ENCODE measurements at regions not wholly inside any gene's neighbourhood (a gene's known extent, or its start where the extent isn't known, plus 50 kb on each side); places are given as distances from the start of the nearest gene placed in this dataset.

- DNase-seq: no peak
Measured at GRCh38 chr9:135308821-135309762, 170.5 kb upstream of the PPP1R26 start.

GRCh38 chr9:135309763-135310125, 169.8 kb upstream of the PPP1R26 start:
- no peak for DNase-seq

GRCh38 chr9:135310134-135310533, 169.4 kb upstream of the PPP1R26 start:
- no peak for DNase-seq

GRCh38 chr9:135315572-135315971, 164.0 kb upstream of the PPP1R26 start:
- no peak for DNase-seq

- DNase-seq: no peak
Measured at GRCh38 chr9:135320331-135320730, 159.3 kb upstream of the PPP1R26 start.

GRCh38 chr9:135320943-135321342, 158.6 kb upstream of the PPP1R26 start:
- DNase-seq: no peak

GRCh38 chr9:135321580-135321979, 158.0 kb upstream of the PPP1R26 start:
- DNase-seq: no peak

- DNase-seq: no peak
Measured at GRCh38 chr9:135324329-135324728, 155.3 kb upstream of the PPP1R26 start.

GRCh38 chr9:135326141-135326540, 153.4 kb upstream of the PPP1R26 start:
- no peak for DNase-seq

- DNase-seq: no peak
Measured at GRCh38 chr9:135326633-135327152, 152.9 kb upstream of the PPP1R26 start.

GRCh38 chr9:135328485-135329417, 150.8 kb upstream of the PPP1R26 start:
- no peak for DNase-seq

- DNase-seq: no peak
Measured at GRCh38 chr9:135329571-135330306, 149.8 kb upstream of the PPP1R26 start.

- no peak for DNase-seq
Measured at GRCh38 chr9:135330307-135330631, 149.3 kb upstream of the PPP1R26 start.

GRCh38 chr9:135330685-135331590, 148.6 kb upstream of the PPP1R26 start:
- no peak for DNase-seq

GRCh38 chr9:135332516-135332915, 147.1 kb upstream of the PPP1R26 start:
- no peak for DNase-seq

- DNase-seq: no peak
Measured at GRCh38 chr9:135332979-135333748, 146.4 kb upstream of the PPP1R26 start.

GRCh38 chr9:135334953-135335460, 144.6 kb upstream of the PPP1R26 start:
- DNase-seq: no peak

GRCh38 chr9:135335691-135336181, 143.8 kb upstream of the PPP1R26 start:
- no peak for DNase-seq

GRCh38 chr9:135336722-135337527, 142.7 kb upstream of the PPP1R26 start:
- DNase-seq: no peak
